ENCODE measurements at regions not wholly inside any gene's neighbourhood (a gene's known extent, or its start where the extent isn't known, plus 50 kb on each side); places are given as distances from the start of the nearest gene placed in this dataset.

DNA sequence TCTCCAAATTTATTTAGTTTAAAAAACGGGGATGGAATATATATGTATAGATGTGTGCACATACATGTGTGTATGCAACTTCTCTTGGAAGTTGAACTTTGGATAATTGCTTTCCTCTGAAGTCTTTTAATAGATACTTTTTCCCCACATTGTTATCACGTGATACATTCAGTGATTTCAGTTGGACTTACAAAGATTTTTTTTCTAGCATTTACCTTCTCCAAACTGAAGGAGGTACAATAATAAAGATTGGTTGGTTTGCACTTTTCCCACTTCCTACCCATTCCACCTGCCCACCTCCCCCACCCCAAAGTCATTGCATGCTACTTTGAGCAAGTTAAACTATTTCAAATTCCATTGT lies 206.1 kb upstream of the FSHR start:
- CTCF ChIA-PET = no interaction called here
- H3K27me3 ChIP-seq (replicated peaks in 1 of 2; ENCODE audit: control insufficient read depth in 2 of 2, insufficient read depth in 2 of 2, low read length in 1 of 2) = no peaks in the 10 kb centered on the region
- DNase-seq (ENCODE audit: low read depth, low spot score) (no peak), FAIRE-seq (no peak), ATAC-seq (no peak)
- no peaks in the 10 kb centered on the region for H3K4me1 ChIP-seq (ENCODE audit: control insufficient read depth, insufficient read depth, low read length)
- BruUV-seq (replicated peaks) = no TSS peak
- no peaks in the 10 kb centered on the region for H4K20me1 ChIP-seq (ENCODE audit: control insufficient read depth, insufficient read depth)
- H3K36me3 ChIP-seq (ENCODE audit: control insufficient read depth in 2 of 2, insufficient read depth in 2 of 2, low read length in 1 of 2) = no peaks in the 10 kb centered on the region
- POLR2A ChIA-PET = no interaction called here
- no peak overlapping the region for H2AFZ ChIP-seq (ENCODE audit: control insufficient read depth, low read depth, low read length)
- H3K79me2 ChIP-seq (ENCODE audit: control insufficient read depth, insufficient read depth, low read length) = no peaks in the 10 kb centered on the region
- no peak overlapping the region for H3K27ac ChIP-seq (ENCODE audit: control insufficient read depth, insufficient read depth)
- SMC1A ChIA-PET (ENCODE audit: uncharacterized antibody, unreplicated experiment) = no interaction called here
- no peak overlapping the region for H3K4me2 ChIP-seq (ENCODE audit: control insufficient read depth, insufficient read depth)
- TF ChIP-seq ZBED1 (IDR thresholded peaks at IDR 0.05; ENCODE audit: borderline replicate concordance) (no peak), PKNOX1 (IDR thresholded peaks at IDR 0.05) (no peak), KAT2A (conservative IDR thresholded peaks at IDR 0.05; ENCODE audit: control insufficient read depth, low read depth, low read length) (no peak), MTA2 (IDR thresholded peaks at IDR 0.05; ENCODE audit: low read depth) (no peak)
- intact Hi-C loops (cut with micrococcal nuclease; ENCODE audit: unreplicated experiment) (no loop called here), in situ Hi-C loops (cut with MboI) (no loop called here)
- H3K9ac ChIP-seq (ENCODE audit: control insufficient read depth, insufficient read depth, low read length) = no peak overlapping the region
- WGBS (ENCODE audit: insufficient coverage, insufficient replicate concordance, low lambda C conversion rate, missing lambda C conversion rate) = 0% methylated on average over 2 of the region's 2 CpGs
- RAD21 ChIA-PET (ENCODE audit: unreplicated experiment) = no interaction called here
- no peak overlapping the region for H3K4me3 ChIP-seq
- H3K9me3 ChIP-seq (replicated peaks; ENCODE audit: control insufficient read depth, insufficient read depth, low read length) = no peaks in the 10 kb centered on the region

GRCh38 chr2:49359721-49360406 lies 205.5 kb upstream of the FSHR start:
- H3K27ac ChIP-seq (ENCODE audit: control insufficient read depth, insufficient read depth) = no peak overlapping the region
- no peak overlapping the region for H3K4me2 ChIP-seq (ENCODE audit: control insufficient read depth, insufficient read depth)
- H3K9me3 ChIP-seq (replicated peaks; ENCODE audit: control insufficient read depth, insufficient read depth, low read length) = no peaks in the 10 kb centered on the region
- no peak overlapping the region for H3K9ac ChIP-seq (ENCODE audit: control insufficient read depth, insufficient read depth, low read length)
- H3K79me2 ChIP-seq (ENCODE audit: control insufficient read depth, insufficient read depth, low read length) = no peaks in the 10 kb centered on the region
- H4K20me1 ChIP-seq (ENCODE audit: control insufficient read depth, insufficient read depth) = no peaks in the 10 kb centered on the region
- 3% methylated on average over 2 of the region's 2 CpGs for WGBS (ENCODE audit: insufficient coverage, insufficient replicate concordance, low lambda C conversion rate, missing lambda C conversion rate)
- SMC1A ChIA-PET (ENCODE audit: uncharacterized antibody, unreplicated experiment) = no interaction called here
- no peak overlapping the region for H3K4me3 ChIP-seq
- CTCF ChIA-PET = no interaction called here
- H2AFZ ChIP-seq (ENCODE audit: control insufficient read depth, low read depth, low read length) = no peak overlapping the region
- FAIRE-seq = no peak
- no peaks in the 10 kb centered on the region for H3K36me3 ChIP-seq (ENCODE audit: control insufficient read depth in 2 of 2, insufficient read depth in 2 of 2, low read length in 1 of 2)
- BruUV-seq (replicated peaks) = no TSS peak
- H3K4me1 ChIP-seq (ENCODE audit: control insufficient read depth, insufficient read depth, low read length) = no peaks in the 10 kb centered on the region
- in situ Hi-C loops (cut with MboI) (no loop called here), intact Hi-C loops (cut with micrococcal nuclease; ENCODE audit: unreplicated experiment) (no loop called here)
- POLR2A ChIA-PET = no interaction called here
- ATAC-seq = no peak
- DNase-seq (ENCODE audit: low read depth, low spot score) = no peak
- no peaks in the 10 kb centered on the region for H3K27me3 ChIP-seq (replicated peaks in 1 of 2; ENCODE audit: control insufficient read depth in 2 of 2, insufficient read depth in 2 of 2, low read length in 1 of 2)
- RAD21 ChIA-PET (ENCODE audit: unreplicated experiment) = no interaction called here
- no peak for TF ChIP-seq SMARCA5 (IDR thresholded peaks at IDR 0.05)
- TF ChIP-seq TAF1 (IDR thresholded peaks at IDR 0.05; ENCODE audit: borderline replicate concordance, low read depth, low read length) = no peak
- TF ChIP-seq SREBF2 (IDR thresholded peaks at IDR 0.05; ENCODE audit: low read length) = no peak
- TF ChIP-seq BMI1 (IDR thresholded peaks at IDR 0.05; ENCODE audit: borderline replicate concordance) = no peak
- no peak for TF ChIP-seq PKNOX1 (IDR thresholded peaks at IDR 0.05)
- TF ChIP-seq RUNX3 (IDR thresholded peaks at IDR 0.05; ENCODE audit: low read length) = no peak
- TF ChIP-seq TBL1XR1 (IDR thresholded peaks at IDR 0.05; ENCODE audit: low read depth, low read length) = no peak
- TF ChIP-seq NR2C1 (IDR thresholded peaks at IDR 0.05) = no peak
- no peak for TF ChIP-seq SRF (IDR thresholded peaks at IDR 0.05; ENCODE audit: low read depth in 2 of 2, low read length in 2 of 2)
- no peak for TF ChIP-seq CREB1 (IDR thresholded peaks at IDR 0.05; ENCODE audit: low read depth)
- TF ChIP-seq NFYB (IDR thresholded peaks at IDR 0.05; ENCODE audit: insufficient read depth, low read depth, low read length) = no peak
- no peak for TF ChIP-seq BCLAF1 (IDR thresholded peaks at IDR 0.05)
